Keratinocyte (primary cell): ENCODE measurements at regions not wholly inside any gene's neighbourhood (a gene's known extent, or its start where the extent isn't known, plus 50 kb on each side); places are given as distances from the start of the nearest gene placed in this dataset.

Experiments
- DNase-seq: peaks from one replicate; pipeline ENCODE4 v3.0.0-alpha.2; 2011; ENCODE audit warnings: low read depth, missing footprints, low spot score
- FAIRE-seq: peaks from 2 replicates; lab custom pipeline; 2011; peaks lifted over from hg19 to GRCh38; lab: Jason Lieb, UNC
- H2AFZ ChIP-seq: 2 replicates; pipeline ENCODE4 v1.6.0; 2012; ENCODE audit warnings: low read length, control low read depth, inconsistent platforms; ENCODE audit not compliant: control insufficient read depth
- H3K27ac ChIP-seq: 2 replicates; pipeline ENCODE4 v1.5.1; 2011; ENCODE audit warnings: low read length; ENCODE audit not compliant: control insufficient read depth, insufficient read depth
- H3K27me3 ChIP-seq: 3 replicates; pipeline ENCODE4 v1.6.0; 2011; ENCODE audit warnings: low read length; ENCODE audit not compliant: control insufficient read depth, insufficient read depth; ENCODE audit errors: extremely low read depth
- H3K36me3 ChIP-seq, 2 experiments: 2 replicates in 1 of 2; 3 replicates in 1 of 2; pipeline ENCODE4 v1.5.1; 2011; ENCODE audit warnings: low read length in 2 of 2, mild to moderate bottlenecking in 1 of 2; ENCODE audit not compliant: control insufficient read depth in 2 of 2, insufficient read depth in 2 of 2; ENCODE audit errors: extremely low read depth in 1 of 2
- H3K4me1 ChIP-seq: 3 replicates; pipeline ENCODE4 v1.5.1; 2011; ENCODE audit warnings: low read length; ENCODE audit not compliant: control insufficient read depth, insufficient read depth; ENCODE audit errors: extremely low read depth
- H3K4me2 ChIP-seq: 3 replicates; pipeline ENCODE4 v1.6.0; 2011; ENCODE audit warnings: low read depth, low read length; ENCODE audit not compliant: control insufficient read depth, insufficient read depth; ENCODE audit errors: extremely low read depth
- H3K4me3 ChIP-seq, 3 experiments: fragments of 200-600 bp in 1 of 3; sonication (generic) in 1 of 3; 2 replicates in 2 of 3; 3 replicates in 1 of 3; pipeline ENCODE4 v1.5.1; 2011 to 2016; ENCODE audit warnings: low read length in 3 of 3, mild to moderate bottlenecking in 3 of 3, control low read depth in 2 of 3, inconsistent platforms in 1 of 3, low read depth in 1 of 3, mixed read lengths in 1 of 3, mixed run types in 1 of 3, moderate library complexity in 1 of 3; ENCODE audit not compliant: control insufficient read depth in 2 of 3, insufficient read depth in 2 of 3; ENCODE audit errors: extremely low read depth in 1 of 3
- H3K79me2 ChIP-seq: 2 replicates; pipeline ENCODE4 v1.6.0; 2012; ENCODE audit warnings: low read length; ENCODE audit not compliant: control insufficient read depth, insufficient read depth
- H3K9ac ChIP-seq: 3 replicates; pipeline ENCODE4 v1.6.0; 2011; ENCODE audit warnings: low read length; ENCODE audit not compliant: control insufficient read depth, insufficient read depth; ENCODE audit errors: extremely low read depth
- H3K9me1 ChIP-seq: 3 replicates; pipeline ENCODE4 v1.6.0; 2011; ENCODE audit warnings: low read length; ENCODE audit not compliant: control insufficient read depth, insufficient read depth; ENCODE audit errors: extremely low read depth
- H3K9me3 ChIP-seq: 2 replicates; pipeline ENCODE4 v1.5.1; 2012; ENCODE audit warnings: low read depth, low read length; ENCODE audit not compliant: control insufficient read depth
- H4K20me1 ChIP-seq: 3 replicates; pipeline ENCODE4 v1.6.0; 2011; ENCODE audit warnings: low read length; ENCODE audit not compliant: control insufficient read depth, insufficient read depth; ENCODE audit errors: extremely low read depth
- EZH2 ChIP-seq: IDR thresholded peaks from one replicate; pipeline ENCODE4 v1.6.1; 2012; ENCODE audit warnings: inconsistent platforms, mild to moderate bottlenecking, low read length, moderate library complexity
- dilution Hi-C: fragments of 300-500 bp; cut with MboI; formaldehyde crosslinking; loops from one replicate; pipeline ENCODE4 v1.7.0; 2020; ENCODE audit warnings: low sequenced_read_pairs; ENCODE audit not compliant: extremely low pct_ligation_motif_present
- TF ChIP-seq, protein P1 (sequence below), 3 experiments: IDR thresholded peaks in 1 of 3; conservative IDR thresholded peaks in 1 of 3; optimal IDR thresholded peaks in 1 of 3; 2 replicates in 2 of 3; 3 replicates in 1 of 3; pipeline versions ENCODE3 to v1.5.1; 2011; ENCODE audit warnings: low read length in 3 of 3, mild to moderate bottlenecking in 3 of 3, moderate library complexity in 2 of 3, control low read depth in 1 of 3, inconsistent platforms in 1 of 3; ENCODE audit not compliant: insufficient read depth in 2 of 3; ENCODE audit errors: extremely low read depth in 1 of 3

DNA sequence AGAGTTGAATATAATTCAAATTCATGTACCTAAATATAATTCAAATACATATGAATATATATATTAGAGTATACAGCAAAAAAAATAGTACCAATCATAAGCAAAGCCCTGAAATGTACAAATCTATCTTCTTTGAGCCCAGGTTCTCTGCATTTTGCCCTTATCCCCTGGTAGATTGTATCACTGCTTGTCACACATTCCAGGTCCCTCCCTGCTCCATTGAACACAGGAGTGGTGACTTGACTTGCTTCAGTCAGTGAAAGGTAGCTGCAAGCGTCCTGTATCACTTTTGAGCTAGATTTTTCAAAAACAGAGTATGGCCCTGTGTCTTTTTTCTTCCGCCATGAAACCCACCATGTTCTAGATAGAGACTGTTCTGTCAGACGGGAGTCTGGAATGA is 369.4 kb downstream of the LIG4 start:
- H3K4me2 ChIP-seq, result no peak overlapping the region

DNA sequence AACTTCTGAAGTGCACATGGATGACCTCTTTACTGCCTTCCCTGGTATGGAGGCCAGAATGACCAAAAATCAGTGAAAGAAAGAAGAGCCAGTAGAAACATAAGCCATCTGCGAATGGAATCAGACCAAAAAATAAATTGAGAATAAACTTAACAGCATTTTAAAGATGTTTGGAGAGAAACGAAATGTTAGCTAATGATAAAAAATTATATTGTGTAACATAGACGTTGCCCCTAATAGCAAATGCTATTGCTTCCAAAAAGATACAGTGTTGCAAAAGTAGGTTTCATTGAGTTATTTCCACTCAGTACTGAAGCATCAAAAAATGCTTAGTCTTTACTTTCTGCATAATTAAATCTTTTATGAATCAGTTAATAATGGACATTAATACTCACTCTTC is 371.7 kb downstream of the LIG4 start:
- Histone ChIP-seq H3K36me3 (no peaks in the 10 kb centered on the region), H3K9ac (no peak overlapping the region), H2AFZ (no peak overlapping the region), H3K27ac (no peak overlapping the region), H3K9me3 (no peaks in the 10 kb centered on the region), H3K4me1 (no peaks in the 10 kb centered on the region), H3K79me2 (no peaks in the 10 kb centered on the region), H3K9me1 (no peaks in the 10 kb centered on the region), H3K4me2 (no peak overlapping the region), H4K20me1 (no peaks in the 10 kb centered on the region), H3K27me3 (no peaks in the 10 kb centered on the region), H3K4me3 (no peak overlapping the region)
- no peak for FAIRE-seq
- no peak for DNase-seq
- TF ChIP-seq EZH2, result no peak
- TF ChIP-seq, protein P1, sequence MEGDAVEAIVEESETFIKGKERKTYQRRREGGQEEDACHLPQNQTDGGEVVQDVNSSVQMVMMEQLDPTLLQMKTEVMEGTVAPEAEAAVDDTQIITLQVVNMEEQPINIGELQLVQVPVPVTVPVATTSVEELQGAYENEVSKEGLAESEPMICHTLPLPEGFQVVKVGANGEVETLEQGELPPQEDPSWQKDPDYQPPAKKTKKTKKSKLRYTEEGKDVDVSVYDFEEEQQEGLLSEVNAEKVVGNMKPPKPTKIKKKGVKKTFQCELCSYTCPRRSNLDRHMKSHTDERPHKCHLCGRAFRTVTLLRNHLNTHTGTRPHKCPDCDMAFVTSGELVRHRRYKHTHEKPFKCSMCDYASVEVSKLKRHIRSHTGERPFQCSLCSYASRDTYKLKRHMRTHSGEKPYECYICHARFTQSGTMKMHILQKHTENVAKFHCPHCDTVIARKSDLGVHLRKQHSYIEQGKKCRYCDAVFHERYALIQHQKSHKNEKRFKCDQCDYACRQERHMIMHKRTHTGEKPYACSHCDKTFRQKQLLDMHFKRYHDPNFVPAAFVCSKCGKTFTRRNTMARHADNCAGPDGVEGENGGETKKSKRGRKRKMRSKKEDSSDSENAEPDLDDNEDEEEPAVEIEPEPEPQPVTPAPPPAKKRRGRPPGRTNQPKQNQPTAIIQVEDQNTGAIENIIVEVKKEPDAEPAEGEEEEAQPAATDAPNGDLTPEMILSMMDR (optimal IDR thresholded peaks at IDR 0.05 in 1 of 3, IDR thresholded peaks at IDR 0.05 in 1 of 3, conservative IDR thresholded peaks at IDR 0.05 in 1 of 3; ENCODE audit: extremely low read depth in 1 of 3, insufficient read depth in 2 of 3, low read length in 3 of 3), result no peak
- dilution Hi-C loops, result no loop called here

More for the DNA sequence above, 369.4 kb downstream of the LIG4 start:
- no peaks in the 10 kb centered on the region for H3K9me3 ChIP-seq
- H3K27ac ChIP-seq, result no peak overlapping the region
- no peaks in the 10 kb centered on the region for H3K27me3 ChIP-seq
- H4K20me1 ChIP-seq, result no peaks in the 10 kb centered on the region
- H3K4me3 ChIP-seq, result no peak overlapping the region
- dilution Hi-C loops, result no loop called here
- H3K9ac ChIP-seq, result no peak overlapping the region
- FAIRE-seq, result no peak
- no peaks in the 10 kb centered on the region for H3K4me1 ChIP-seq
- no peak overlapping the region for H2AFZ ChIP-seq
- DNase-seq, result no peak
- no peaks in the 10 kb centered on the region for H3K9me1 ChIP-seq
- no peaks in the 10 kb centered on the region for H3K79me2 ChIP-seq
- TF ChIP-seq EZH2, result no peak
- TF ChIP-seq, protein P1 (optimal IDR thresholded peaks at IDR 0.05 in 1 of 3, IDR thresholded peaks at IDR 0.05 in 1 of 3, conservative IDR thresholded peaks at IDR 0.05 in 1 of 3; ENCODE audit: extremely low read depth in 1 of 3, insufficient read depth in 2 of 3, low read length in 3 of 3), result no peak
- H3K36me3 ChIP-seq, result no peaks in the 10 kb centered on the region
